ENCODE measurements at regions not wholly inside any gene's neighbourhood (a gene's known extent, or its start where the extent isn't known, plus 50 kb on each side); places are given as distances from the start of the nearest gene placed in this dataset.

GRCh38 chr2:237244976-237245646 is 159.4 kb downstream of the COPS8 start:
- peak; percentile 80 for DNase-seq

- DNase-seq, result no peak
Measured at GRCh38 chr2:237250599-237250998, 163.4 kb downstream of the COL6A3 start.

GRCh38 chr2:237251986-237252385 is 162.0 kb downstream of the COL6A3 start:
- no peak for DNase-seq

GRCh38 chr2:237253046-237253702 is 160.8 kb downstream of the COL6A3 start:
- peak; percentile 45 for DNase-seq

GRCh38 chr2:237254369-237254861 is 159.5 kb downstream of the COL6A3 start:
- DNase-seq, result peak; percentile 88

- DNase-seq, result peak; percentile 96
Measured at GRCh38 chr2:237254911-237255578, 158.9 kb downstream of the COL6A3 start.

GRCh38 chr2:237256887-237257286 is 157.1 kb downstream of the COL6A3 start:
- DNase-seq, result peak; percentile 84

- peak; percentile 85 for DNase-seq
Measured at GRCh38 chr2:237257471-237257951, 156.5 kb downstream of the COL6A3 start.

- peak; percentile 53 for DNase-seq
Measured at GRCh38 chr2:237258116-237258515, 155.8 kb downstream of the COL6A3 start.

- DNase-seq, result no peak
Measured at GRCh38 chr2:237258615-237259014, 155.3 kb downstream of the COL6A3 start.

GRCh38 chr2:237259201-237259600 is 154.8 kb downstream of the COL6A3 start:
- DNase-seq, result peak; percentile 69

- DNase-seq, result no peak
Measured at GRCh38 chr2:237260039-237260620, 153.8 kb downstream of the COL6A3 start.

- no peak for DNase-seq
Measured at GRCh38 chr2:237260686-237261085, 153.3 kb downstream of the COL6A3 start.

- DNase-seq, result no peak
Measured at GRCh38 chr2:237261327-237261726, 152.6 kb downstream of the COL6A3 start.

GRCh38 chr2:237262838-237263771 is 150.9 kb downstream of the COL6A3 start:
- DNase-seq, result peak; percentile 87

- peak; percentile 82 for DNase-seq
Measured at GRCh38 chr2:237264480-237265219, 149.3 kb downstream of the COL6A3 start.

GRCh38 chr2:237268004-237268708 is 145.8 kb downstream of the COL6A3 start:
- DNase-seq, result no peak

GRCh38 chr2:237269138-237269875 is 144.7 kb downstream of the COL6A3 start:
- DNase-seq, result no peak

GRCh38 chr2:237270520-237270919 is 143.4 kb downstream of the COL6A3 start:
- no peak for DNase-seq

Measured in fibroblast of skin of abdomen (primary cell).